Mesendoderm (in vitro differentiated cells): ENCODE measurements at regions not wholly inside any gene's neighbourhood (a gene's known extent, or its start where the extent isn't known, plus 50 kb on each side); places are given as distances from the start of the nearest gene placed in this dataset.
"Not testable (repeated sequence)": the region's sequence is repeated elsewhere in the genome, so short reads cannot be mapped to it uniquely, and the experiment has no call there.

Experiments used
- DNase-seq: peaks from one replicate; pipeline ENCODE4 v3.0.0; 2013
- H2AK5ac ChIP-seq: 2 replicates; pipeline ENCODE4 v1.6.1; 2013; ENCODE audit warnings: low read length, inconsistent platforms
- H2BK120ac ChIP-seq: 2 replicates; pipeline ENCODE4 v1.6.1; 2013; ENCODE audit warnings: low read depth, mild to moderate bottlenecking, low read length, moderate library complexity, mixed read lengths
- H2BK15ac ChIP-seq: replicated peaks from 2 replicates; pipeline ENCODE4 v1.6.1; 2013; ENCODE audit warnings: low read depth, mild to moderate bottlenecking, moderate library complexity
- H2BK5ac ChIP-seq: 2 replicates; pipeline ENCODE4 v1.6.1; 2013; ENCODE audit warnings: low read length, inconsistent platforms
- H3K18ac ChIP-seq: 2 replicates; pipeline ENCODE4 v1.6.1; 2013; ENCODE audit warnings: mild to moderate bottlenecking, low read length, mixed read lengths
- H3K23ac ChIP-seq: one replicate; pipeline ENCODE4 v1.6.1; 2013; ENCODE audit warnings: low read length
- H3K27ac ChIP-seq: 2 replicates; pipeline ENCODE4 v1.5.1; 2013; ENCODE audit warnings: low read depth, mild to moderate bottlenecking, inconsistent platforms, low read length, moderate library complexity
- H3K27me3 ChIP-seq: 2 replicates; pipeline ENCODE4 v1.6.1; 2013; ENCODE audit warnings: low read length, control low read depth, mild to moderate bottlenecking, inconsistent platforms; ENCODE audit not compliant: insufficient read depth, poor library complexity
- H3K36me3 ChIP-seq: 2 replicates; pipeline ENCODE4 v1.6.1; 2013; ENCODE audit warnings: low read length, inconsistent platforms; ENCODE audit not compliant: control insufficient read depth, insufficient read depth
- H3K4ac ChIP-seq: one replicate; pipeline ENCODE4 v1.6.1; 2013; ENCODE audit warnings: low read depth, mild to moderate bottlenecking, low read length, moderate library complexity
- H3K4me1 ChIP-seq: 2 replicates; pipeline ENCODE4 v1.6.1; 2013; ENCODE audit warnings: low read depth, low read length, inconsistent platforms; ENCODE audit not compliant: control insufficient read depth
- H3K4me2 ChIP-seq: 2 replicates; pipeline ENCODE4 v1.6.1; 2013; ENCODE audit warnings: low read length
- H3K4me3 ChIP-seq: 2 replicates; pipeline ENCODE4 v1.5.1; 2013; ENCODE audit warnings: mild to moderate bottlenecking, low read length
- H3K56ac ChIP-seq: one replicate; pipeline ENCODE4 v1.6.1; 2013; ENCODE audit warnings: low read length
- H3K79me1 ChIP-seq: 2 replicates; pipeline ENCODE4 v1.6.1; 2013; ENCODE audit warnings: low read length, inconsistent platforms
- H3K79me2 ChIP-seq: 2 replicates; pipeline ENCODE4 v1.6.1; 2013; ENCODE audit warnings: mild to moderate bottlenecking, low read length; ENCODE audit not compliant: control insufficient read depth, insufficient read depth
- H3K9ac ChIP-seq: 2 replicates; pipeline ENCODE4 v1.6.1; 2013; ENCODE audit warnings: low read length, inconsistent platforms
- H4K5ac ChIP-seq: one replicate; pipeline ENCODE4 v1.6.1; 2013; ENCODE audit warnings: low read length
- H4K8ac ChIP-seq: one replicate; pipeline ENCODE4 v1.6.1; 2013; ENCODE audit warnings: low read depth, mild to moderate bottlenecking, control low read depth, low read length, moderate library complexity
- WGBS: extraction: QIAGEN DNeasy Blood & Tissue Kit; methylation state at CpG from one replicate; pipeline ENCODE4 v1.1.7; 2013; ENCODE audit warnings: low lambda C conversion rate, missing lambda C conversion rate; ENCODE audit not compliant: insufficient coverage; ENCODE audit errors: extremely low coverage; 5-methylcytosine and 5-hydroxymethylcytosine counted together

GRCh38 chr4:56575820-56576429 lies 70.3 kb downstream of the ARL9 start:
- no peak overlapping the region for H3K56ac ChIP-seq
- no peaks in the 10 kb centered on the region for H3K36me3 ChIP-seq
- no CpG with 5 or more reads among the region's 1 CpG for WGBS
- no peak overlapping the region for H2BK120ac ChIP-seq
- no peaks in the 10 kb centered on the region for H3K79me1 ChIP-seq
- H3K4me3 ChIP-seq = no peak overlapping the region
- H2BK5ac ChIP-seq = no peak overlapping the region
- H3K27ac ChIP-seq = no peak overlapping the region
- H3K27me3 ChIP-seq = no peaks in the 10 kb centered on the region
- no peak overlapping the region for H3K23ac ChIP-seq
- no peak overlapping the region for H2BK15ac ChIP-seq
- H3K4me1 ChIP-seq = no peaks in the 10 kb centered on the region
- H3K4ac ChIP-seq = no peak overlapping the region
- DNase-seq = peak; percentile 14
- H3K9ac ChIP-seq = no peak overlapping the region
- no peak overlapping the region for H4K5ac ChIP-seq
- no peak overlapping the region for H2AK5ac ChIP-seq
- no peak overlapping the region for H3K4me2 ChIP-seq
- no peak overlapping the region for H4K8ac ChIP-seq
- H3K79me2 ChIP-seq = no peaks in the 10 kb centered on the region
- H3K18ac ChIP-seq = no peak overlapping the region

- not testable (repeated sequence) for H3K4me1 ChIP-seq, H3K27ac ChIP-seq, DNase-seq, H3K4me2 ChIP-seq, H3K56ac ChIP-seq, H4K8ac ChIP-seq, H2BK15ac ChIP-seq, H2BK5ac ChIP-seq, H3K18ac ChIP-seq, H4K5ac ChIP-seq, H3K4me3 ChIP-seq, H3K9ac ChIP-seq, H3K4ac ChIP-seq, H2AK5ac ChIP-seq, H3K27me3 ChIP-seq, H3K36me3 ChIP-seq, H3K23ac ChIP-seq, H3K79me1 ChIP-seq, H3K79me2 ChIP-seq, H2BK120ac ChIP-seq
- WGBS = no CpG with 5 or more reads among the region's 41 CpGs
These were observed 86.8 kb downstream of the ARL9 start for GRCh38 chr4:56592417-56592816.
